Inflammatory macrophage (primary cell): ENCODE measurements at regions not wholly inside any gene's neighbourhood (a gene's known extent, or its start where the extent isn't known, plus 50 kb on each side); places are given as distances from the start of the nearest gene placed in this dataset.
"Not testable (repeated sequence)": the region's sequence is repeated elsewhere in the genome, so short reads cannot be mapped to it uniquely, and the experiment has no call there.

Source experiments
- DNase-seq, 2 donors: peaks; one replicate each; pipeline ENCODE4 v3.0.0-alpha.2; 2020 to 2022

GRCh38 chr11:91625495-91625894, 599.1 kb upstream of the FAT3 start:
- DNase-seq: no peak

DNA sequence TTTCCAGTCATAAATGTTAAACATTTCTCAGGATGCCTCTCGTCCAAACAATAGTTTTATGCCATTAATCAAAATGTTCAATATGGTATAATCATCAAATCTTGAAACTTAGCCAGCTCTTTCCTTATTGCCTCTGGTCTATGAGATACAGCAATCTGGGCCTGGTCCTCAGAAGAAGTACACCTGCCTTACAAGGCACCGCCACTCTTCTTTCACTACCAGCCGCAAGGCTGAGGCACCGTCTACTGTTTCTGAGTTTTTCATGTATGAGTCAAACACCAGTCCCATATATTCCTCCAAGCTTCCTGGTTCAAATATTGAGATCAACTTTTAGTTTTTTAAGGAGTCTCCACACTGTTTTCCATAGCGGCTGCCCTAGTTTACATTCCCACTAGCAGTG, 600.6 kb upstream of the FAT3 start:
- DNase-seq: no peak

DNA sequence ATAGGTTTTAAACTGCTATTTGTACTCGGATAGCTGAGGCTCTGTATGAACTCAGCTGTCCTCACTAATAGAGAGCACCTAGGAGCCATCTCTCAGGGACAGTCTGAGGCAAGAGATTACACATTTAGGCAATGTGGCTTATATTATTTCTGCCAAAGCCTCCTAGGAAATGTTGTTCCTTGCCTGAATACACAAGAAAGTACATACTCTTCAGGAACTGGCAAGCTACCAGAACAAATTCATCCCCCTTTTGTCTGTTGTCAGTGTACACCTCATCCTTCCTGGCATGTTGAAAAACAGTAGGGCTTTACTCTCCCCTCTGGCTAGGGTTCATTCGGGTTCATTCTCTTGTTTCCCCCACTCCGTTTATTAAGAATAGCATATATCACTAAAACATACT, 615.9 kb upstream of the FAT3 start:
- no peak for DNase-seq

DNA sequence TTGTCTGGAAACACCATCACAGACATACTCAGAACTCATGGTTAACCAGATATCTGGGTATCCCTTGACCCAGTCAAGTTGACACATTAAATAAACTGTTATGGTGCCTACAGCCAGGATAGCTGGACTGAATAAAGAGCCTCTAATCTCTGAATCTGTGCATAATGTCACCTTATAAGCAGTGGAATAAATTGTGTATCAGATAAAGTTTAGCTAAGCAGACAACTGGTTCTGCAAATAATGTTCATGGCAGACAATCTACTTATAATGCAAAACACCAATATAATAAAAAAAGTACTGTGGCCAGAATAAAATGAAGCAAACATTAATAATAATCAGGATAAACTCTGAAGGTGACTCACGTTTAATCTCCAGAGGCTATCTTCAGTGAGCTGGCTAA, 628.5 kb upstream of the FAT3 start:
- DNase-seq: no peak

GRCh38 chr11:91591021-91591420, 633.6 kb upstream of the FAT3 start:
- no peak for DNase-seq

GRCh38 chr11:91587131-91587530, 637.5 kb upstream of the FAT3 start:
- DNase-seq: no peak

- DNase-seq: no peak
These were observed 639.4 kb upstream of the FAT3 start for GRCh38 chr11:91585035-91585801.

DNA sequence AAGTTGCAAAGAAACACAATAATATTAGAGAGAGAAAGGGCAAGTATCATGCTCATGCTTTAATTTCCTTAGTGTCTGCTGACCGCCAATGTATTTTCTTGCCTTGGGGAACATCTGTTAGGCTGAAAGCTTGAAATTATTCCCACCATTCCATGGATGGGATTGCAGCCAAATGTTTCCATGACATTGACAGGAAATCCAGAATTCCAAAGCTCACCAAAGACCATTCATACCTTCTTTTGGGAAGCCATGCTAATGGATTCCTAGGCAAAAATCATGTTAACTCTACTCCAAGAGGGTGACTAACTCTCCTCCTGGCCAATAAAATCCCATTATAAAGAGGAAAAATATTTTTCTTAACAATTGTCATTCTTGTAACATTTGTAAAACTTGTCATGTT, 661.4 kb upstream of the FAT3 start:
- no peak for DNase-seq

- DNase-seq: no peak
These were observed 664.2 kb upstream of the FAT3 start for GRCh38 chr11:91560434-91560833.

GRCh38 chr11:91538065-91538464, 686.6 kb upstream of the FAT3 start:
- DNase-seq: no peak

DNA sequence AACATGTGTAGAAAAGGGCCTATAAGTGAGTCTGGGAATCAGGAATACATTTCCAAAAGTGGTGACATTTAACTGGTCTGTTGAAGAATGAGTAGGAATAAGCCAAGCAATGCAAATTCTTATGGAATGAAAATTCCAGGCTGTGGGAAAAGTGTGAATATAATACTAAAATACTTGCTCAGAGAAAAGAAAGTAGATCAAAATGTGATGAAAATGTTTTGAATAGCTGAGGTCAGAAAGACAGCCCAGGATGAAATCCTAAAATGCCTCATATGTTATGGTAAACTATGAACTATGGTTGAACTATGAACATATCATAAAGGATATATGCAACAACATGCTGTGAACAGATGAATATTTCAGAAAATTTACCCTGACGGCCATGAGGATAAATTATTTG, 688.3 kb upstream of the FAT3 start:
- DNase-seq: no peak

GRCh38 chr11:91528965-91529364, 695.7 kb upstream of the FAT3 start:
- no peak for DNase-seq

GRCh38 chr11:91527380-91528030, 697.1 kb upstream of the FAT3 start:
- DNase-seq: no peak

DNA sequence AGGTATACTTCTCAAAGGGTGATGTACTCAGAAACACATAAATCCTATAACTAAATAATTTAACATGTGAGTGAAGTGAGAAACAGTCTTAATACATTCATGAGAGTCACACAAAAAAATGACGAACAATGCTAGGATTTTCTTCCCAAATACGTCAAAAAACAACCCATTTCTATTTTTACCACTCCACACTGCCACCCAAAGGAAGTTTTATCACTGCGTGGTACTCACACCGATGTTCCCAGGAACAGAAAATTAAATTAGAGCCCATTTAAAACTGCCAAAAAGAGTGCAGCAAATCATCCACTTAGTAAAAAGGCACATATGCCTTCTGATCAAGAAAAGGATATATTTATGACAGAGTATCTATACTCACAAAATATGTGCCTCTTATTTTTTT, 710.9 kb upstream of the FAT3 start:
- DNase-seq: no peak

- DNase-seq: no peak
These were observed 726.8 kb upstream of the FAT3 start for GRCh38 chr11:91497847-91498246.

GRCh38 chr11:91495837-91496236, 728.8 kb upstream of the FAT3 start:
- no peak for DNase-seq

DNA sequence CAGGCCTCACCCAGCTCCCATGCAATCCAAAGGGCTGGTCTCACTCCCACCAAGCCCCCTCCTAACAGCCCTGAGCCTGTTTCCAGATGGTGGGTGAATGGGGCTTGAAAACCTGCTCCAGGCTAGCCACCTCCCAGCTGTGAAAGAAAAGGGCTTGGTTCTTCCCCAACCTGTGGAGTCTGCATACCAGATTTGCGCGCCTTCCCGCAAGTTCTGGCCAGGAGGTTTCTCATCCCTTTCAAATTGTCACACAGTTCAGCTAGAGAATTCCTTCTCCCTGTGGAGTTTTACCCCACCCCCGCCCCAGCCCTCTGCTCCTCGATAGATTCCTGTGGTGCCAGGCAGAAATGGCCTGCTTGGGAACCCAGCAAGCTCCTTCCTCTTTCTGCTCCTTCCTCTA, 734.6 kb upstream of the FAT3 start:
- no peak for DNase-seq

GRCh38 chr11:91483956-91484355, 740.7 kb upstream of the FAT3 start:
- not testable (repeated sequence) for DNase-seq

DNA sequence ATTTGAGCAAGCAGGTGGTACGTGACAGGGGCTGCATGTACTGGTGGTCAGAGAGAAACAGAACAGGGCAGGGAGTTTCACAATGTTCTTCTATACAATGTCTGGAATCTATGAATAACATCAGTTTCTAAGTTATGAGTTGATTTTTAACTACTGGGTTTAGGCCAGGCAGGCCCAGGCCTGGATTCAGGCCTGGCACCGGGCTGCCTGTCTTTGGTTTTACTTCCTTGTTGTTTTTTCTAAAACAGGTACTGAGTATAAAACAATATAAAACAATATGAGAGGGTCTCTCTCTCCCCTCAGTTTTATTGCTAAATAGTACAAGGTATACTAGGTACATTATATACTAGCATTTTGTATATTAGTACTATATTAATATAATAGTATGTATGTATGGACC, 742.7 kb upstream of the FAT3 start:
- not testable (repeated sequence) for DNase-seq

DNA sequence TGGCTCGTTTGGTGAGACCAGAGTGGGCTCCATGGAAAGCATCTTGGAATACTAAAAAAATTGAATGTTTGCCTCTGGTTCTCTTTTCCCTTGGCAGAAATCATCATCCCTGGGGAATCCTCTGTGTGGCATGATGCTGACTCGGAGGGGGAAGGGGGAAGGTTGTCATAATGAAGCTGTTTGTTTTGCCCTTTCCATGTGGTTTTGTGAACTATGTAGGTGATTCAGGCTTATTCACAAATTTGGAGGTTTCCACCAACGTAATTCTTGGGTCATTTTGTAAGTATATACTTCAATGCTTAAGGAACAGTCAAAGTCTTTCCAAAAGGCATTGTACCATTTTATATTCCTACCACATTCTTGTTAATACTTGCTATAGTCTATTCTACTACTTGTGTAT, 754.0 kb upstream of the FAT3 start:
- no peak for DNase-seq

GRCh38 chr11:91459840-91460239, 764.8 kb upstream of the FAT3 start:
- DNase-seq: no peak

DNA sequence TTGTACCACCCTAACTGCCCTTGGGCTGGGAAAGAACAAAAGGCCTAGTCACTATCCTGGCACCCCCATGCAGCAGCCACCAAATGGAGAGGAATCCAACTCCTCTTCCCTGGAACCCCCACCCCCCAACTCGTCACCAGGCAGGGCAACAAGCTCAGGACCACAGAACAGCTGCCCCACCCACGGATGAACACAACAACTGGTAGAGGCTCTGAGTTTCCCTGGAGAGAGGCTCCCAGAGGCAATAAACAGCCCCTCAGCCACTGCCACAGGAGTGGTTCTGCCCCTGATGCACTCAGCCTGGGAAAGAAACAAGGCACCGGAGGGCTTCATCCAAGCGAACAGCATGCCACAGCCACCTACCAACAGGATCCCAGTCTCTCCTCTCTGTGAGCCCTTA, 778.4 kb upstream of the FAT3 start:
- no peak for DNase-seq

DNA sequence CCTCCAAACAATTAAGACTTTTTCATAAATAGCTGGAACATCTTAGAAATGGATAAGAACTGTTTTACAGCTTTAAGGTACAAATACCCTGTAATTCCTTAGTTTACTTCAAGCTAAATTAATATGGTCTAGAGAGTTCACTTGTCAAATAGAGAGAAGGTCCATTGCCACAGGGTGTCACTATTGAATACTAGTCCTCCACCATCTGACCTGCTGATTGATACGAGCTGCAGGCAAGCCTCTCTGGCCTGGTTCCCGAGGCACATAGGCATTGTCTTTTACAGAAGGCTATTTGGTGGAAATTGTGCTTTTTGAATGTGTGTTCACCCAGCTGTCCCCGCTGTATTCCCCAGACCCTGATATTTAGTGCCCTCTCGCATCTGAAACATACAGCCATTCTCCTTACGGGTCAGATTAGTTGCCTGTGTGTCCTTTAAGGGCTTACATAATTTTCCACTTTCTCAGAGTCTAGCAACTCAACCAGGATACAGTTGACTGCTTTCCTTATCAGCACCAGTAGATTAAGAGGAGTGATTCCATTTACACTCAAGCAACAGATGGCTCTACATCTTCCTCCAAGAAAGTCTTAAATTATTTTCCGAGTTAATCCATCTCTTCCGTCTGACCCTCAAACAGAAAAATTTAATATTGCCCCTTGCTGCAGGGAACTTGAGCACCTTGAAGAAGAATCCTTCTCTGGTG, 788.8 kb upstream of the FAT3 start:
- DNase-seq: no peak
